HG02571 (cell line): ENCODE measurements at regions not wholly inside any gene's neighbourhood (a gene's known extent, or its start where the extent isn't known, plus 50 kb on each side); places are given as distances from the start of the nearest gene placed in this dataset.
"Not testable (repeated sequence)": the region's sequence is repeated elsewhere in the genome, so short reads cannot be mapped to it uniquely, and the experiment has no call there.

ENCODE experiments used
- ATAC-seq: cut with Tn5 transposase; IDR thresholded peaks from one replicate; pipeline ENCODE4 v1.9.1; 2021; ENCODE audit warnings: mild to moderate bottlenecking, moderate library complexity; ENCODE audit not compliant: unreplicated experiment

DNA sequence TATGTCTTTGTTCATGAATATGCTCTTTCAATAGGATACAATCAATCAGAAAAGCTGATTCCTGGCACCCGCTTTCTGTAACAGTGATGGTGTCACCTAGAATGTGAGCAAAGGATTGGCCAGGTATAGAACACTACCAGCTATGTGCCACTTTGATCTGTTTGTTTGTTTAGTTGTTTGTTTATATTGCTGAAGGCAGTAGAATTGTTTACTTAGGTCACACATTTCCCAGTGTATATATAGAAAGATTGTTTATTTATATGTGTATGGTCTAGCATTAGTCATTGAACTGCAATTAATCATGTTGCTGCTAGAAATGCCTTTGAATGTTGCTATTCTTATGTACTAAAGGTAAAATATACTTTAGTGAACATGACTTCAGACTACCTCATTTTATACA, 1678.6 kb upstream of the CELF4 start:
- ATAC-seq = no peak

DNA sequence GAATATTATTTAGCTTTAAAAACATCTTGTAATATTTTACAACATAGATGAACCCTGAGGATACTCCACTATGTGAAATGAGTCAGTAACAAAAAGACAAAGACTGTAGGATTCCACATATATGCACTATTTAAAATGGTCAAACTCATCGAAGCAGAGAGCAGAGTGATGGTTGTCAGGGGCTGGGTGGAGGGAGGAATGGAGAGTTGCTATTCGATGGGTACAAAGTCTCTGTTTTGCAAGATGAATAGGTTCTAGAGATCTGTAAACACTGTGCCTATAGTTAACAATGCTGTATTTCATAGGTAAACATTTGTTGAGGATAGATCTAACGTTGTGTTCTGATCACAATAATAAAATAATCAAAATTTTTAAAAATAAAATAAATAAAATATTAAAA, 1675.9 kb upstream of the CELF4 start:
- no peak for ATAC-seq

DNA sequence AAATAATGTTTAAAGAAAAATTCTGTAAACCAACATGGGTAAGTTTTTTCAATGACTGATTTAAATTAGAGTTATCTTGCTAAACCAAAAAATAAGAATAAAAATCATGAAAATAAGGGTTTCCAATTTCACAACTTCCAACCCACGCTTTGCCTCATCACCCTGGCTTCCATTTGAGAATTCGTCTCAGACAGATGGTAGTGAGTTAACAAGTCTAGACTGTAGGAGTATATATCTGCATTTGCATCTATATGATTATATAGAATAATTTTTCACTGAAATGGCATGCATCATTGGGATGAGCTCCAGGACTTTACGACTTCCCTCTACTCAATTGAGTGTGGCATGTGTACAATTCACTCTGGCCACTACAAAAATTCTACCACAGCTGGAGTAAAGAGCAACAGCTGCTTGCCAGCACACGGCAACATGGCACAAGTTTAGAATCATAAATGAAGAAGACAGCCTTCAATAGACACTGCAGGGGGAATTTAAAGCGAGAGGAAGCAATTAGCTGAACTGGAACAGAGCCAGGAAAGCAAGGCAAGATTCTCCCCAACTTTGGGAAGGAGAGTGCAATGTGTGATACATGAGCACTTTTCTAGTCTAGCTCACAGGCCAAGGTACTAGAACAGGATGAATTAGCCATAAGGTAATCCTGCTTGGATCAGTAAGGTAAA, 1673.5 kb upstream of the CELF4 start:
- ATAC-seq = no peak

DNA sequence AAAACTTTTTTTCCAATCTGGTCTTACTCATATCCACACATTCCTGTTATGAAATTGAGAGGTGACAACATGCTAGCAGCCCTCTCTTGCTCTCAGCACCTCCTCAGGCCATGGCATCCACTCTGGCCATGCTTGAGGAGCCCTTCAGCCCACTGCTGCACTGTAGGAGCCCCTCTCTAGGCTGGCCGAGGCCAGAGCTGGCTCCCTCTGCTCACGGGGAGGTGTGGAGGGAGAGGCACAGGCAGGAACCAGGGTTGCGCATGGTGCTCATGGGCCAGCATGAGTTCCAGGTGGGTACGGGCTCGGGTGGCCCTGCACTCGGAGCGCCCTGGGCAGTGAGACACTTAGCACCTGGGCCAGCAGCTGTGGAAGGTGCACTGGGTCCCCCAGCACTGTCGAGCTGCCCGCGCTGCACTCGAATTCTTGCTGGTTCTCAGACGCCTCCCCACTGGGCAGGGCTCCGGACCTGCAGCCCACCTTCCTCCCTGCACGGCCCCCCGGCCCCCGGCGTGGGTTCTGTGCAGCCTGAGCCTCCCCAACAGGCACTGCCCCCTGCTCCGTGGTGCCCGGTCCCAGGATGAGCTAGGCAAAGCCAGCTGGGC, 1669.6 kb upstream of the CELF4 start:
- no peak for ATAC-seq

DNA sequence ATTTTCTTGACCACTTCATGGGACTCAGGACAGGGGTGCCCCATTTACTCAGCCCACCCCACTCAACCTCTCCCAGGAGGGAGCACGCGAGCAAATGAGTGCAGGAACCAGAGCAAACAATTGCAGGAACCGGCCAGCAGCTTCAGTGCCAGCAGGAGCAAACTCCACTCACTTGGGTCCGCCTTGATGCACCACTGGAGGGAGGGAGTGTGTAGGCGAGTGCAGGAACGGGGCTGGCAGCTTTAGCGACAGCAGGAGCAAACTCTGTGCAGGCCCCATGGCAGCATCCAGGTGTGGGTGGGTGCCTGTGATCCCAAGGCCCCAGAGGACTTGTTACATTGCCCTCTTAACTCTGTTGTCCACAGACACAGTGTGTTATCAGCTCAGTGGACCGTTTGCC, 1667.3 kb upstream of the CELF4 start:
- no peak for ATAC-seq

DNA sequence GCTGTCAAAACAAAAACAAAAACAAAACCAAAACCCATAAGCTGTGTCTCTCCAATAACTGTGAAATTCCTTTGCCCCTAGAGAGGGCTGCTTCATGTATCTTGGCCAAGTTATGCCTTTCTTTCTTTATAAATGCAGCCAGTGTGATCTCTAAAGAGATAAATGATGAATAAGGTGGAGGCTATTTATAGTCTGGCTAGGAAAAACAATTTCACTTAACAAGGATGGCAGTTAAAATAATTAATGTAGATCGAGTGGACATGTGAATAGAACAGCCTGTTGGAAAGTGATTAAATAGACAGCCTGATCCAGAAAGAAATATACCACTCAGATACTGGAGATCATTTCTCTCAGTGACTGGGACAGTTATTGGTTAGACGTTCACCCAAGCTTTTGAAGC, 1666.9 kb upstream of the CELF4 start:
- ATAC-seq = no peak

DNA sequence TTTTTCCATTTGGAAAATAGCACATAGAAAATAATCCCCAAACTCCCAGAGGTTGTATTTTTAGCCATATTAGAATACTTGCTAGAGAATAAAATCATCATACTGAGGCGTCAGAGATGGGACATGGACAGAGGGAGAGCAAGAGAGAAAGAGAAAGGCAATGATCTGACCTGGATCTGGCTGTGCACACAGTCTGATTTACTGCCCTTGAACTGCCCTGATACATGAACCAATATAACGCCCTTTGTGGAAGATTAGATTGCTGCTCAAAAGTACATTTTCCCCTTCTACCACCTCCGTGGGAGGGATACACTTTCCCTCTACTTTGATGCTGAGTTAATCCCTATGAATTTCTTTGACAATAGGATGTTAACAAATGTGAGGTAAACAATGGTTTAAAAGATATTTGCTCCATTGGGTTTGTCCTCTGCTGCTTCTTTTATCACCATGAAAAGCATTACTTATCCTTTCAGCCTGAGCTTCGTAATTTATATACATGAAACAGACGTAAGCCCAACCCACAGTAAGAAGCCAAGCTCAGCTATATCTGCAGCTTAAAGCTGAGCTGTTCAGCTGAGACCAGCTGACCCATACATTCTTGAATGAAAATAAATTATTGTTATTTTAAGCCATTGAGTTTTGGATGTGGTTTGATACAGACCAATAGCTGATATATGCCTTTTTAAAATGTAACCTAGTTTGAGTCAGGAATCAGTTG, 1664.6 kb upstream of the CELF4 start:
- ATAC-seq = no peak

DNA sequence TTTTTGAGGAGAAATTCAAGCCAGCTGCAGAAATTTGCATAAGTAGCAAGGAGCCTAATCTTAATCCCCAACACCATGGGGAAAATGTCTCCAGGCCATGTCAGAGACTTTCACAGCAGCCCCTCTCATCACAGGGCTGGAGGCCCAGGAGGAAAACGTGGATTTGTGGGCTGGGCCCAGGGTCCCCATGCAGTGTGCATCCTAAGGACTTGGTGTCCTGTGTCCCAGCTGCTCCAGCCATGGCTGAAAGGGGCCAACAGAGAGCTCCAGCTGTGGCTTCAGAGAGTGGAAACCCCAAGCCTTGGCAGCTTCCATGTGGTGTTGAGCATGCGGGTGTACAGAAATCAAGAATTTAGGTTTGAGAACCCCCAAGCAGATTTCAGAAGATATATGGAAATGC, 1662.2 kb upstream of the CELF4 start:
- ATAC-seq = not testable (repeated sequence)

DNA sequence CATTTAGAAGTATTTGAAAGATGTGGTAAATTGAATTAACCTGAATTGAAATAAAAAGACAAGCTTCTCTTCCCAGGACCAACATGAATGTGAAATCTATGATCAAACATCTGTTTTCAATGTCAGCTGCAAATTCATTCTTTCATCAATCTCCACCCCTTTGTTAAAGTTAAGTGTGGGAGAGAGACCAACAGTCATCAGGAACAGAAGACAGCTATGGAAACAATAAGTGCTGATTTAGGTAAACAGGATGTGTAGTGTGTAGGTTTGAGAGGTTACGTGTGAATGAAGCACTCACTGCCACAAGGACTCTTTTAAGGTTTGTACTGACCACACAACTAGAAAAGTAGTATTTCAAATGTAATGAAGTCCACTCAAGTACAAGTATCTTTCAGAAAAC, 1659.8 kb upstream of the CELF4 start:
- ATAC-seq = no peak

DNA sequence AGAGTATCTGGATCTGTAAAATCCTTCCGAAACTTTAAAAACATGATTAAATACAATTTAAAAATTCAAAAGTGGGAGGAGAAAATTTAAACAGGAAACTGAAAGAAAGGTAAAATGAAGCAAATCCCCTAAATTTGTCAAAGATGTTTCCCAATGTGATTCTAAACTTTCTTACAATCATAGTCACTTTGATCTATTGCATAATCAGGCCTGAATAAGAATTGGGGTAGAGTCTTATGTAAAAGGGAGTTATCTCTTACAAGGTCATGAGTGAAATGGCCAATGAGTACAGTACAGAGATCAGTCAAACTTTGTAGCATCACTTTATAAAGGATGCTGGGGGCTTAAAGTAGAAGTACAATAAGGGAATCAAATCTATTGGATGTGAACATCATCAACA, 1657.7 kb upstream of the CELF4 start:
- no peak for ATAC-seq

DNA sequence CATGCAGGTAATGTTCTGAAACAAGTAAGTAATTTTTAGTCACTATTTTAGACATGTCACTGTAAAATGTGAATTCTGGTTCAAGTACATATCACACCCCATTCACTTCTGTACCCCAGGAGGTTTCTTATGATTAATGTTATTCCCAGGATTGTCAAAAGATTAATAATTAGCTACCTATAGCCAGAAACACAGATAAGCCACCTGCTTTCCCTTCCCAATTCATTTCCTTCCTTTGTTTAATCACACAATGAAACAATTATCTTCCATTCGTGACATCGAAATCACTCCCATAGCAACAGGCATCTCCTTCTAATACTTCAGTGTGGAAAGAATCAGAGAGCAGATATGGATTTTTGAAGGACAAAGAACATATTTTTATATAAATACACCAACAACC, 1650.3 kb upstream of the CELF4 start:
- ATAC-seq = no peak

DNA sequence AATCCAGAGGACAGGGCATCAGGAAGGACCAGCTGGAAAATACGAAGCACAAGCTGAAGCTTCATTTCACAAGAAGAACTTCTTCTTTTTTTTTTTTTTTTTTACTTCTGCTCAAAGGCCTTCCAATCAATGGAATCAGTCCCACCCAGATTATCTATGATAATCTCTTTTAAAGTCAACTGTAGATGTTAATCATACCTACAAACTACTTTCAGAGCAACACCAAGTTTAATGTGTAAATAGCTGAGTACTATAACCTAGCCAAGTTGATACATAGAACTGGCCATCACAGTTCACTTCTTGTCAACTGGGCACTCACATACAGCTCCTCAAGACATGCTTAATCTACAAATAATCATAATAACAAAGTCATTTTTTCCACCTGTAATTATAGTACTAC, 1645.9 kb upstream of the CELF4 start:
- no peak for ATAC-seq

DNA sequence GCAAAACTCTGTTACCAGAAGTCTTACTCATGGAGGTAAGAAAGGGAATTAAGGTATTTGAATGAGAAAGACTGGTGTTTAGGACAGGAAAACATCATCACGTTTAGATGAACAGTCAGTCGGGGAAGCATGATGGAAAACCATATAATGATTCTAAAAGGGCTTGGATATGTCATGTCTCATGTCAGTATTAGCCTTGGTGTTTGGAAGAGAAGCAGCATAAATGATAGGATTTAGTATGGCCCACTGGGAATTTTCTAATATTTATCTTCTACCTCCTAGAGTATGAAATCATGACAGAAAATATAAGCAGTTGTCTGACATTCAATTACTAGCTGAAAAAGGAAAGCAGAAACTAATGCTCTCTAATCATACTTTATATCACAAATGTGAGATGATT, 1643.6 kb upstream of the CELF4 start:
- ATAC-seq = no peak

DNA sequence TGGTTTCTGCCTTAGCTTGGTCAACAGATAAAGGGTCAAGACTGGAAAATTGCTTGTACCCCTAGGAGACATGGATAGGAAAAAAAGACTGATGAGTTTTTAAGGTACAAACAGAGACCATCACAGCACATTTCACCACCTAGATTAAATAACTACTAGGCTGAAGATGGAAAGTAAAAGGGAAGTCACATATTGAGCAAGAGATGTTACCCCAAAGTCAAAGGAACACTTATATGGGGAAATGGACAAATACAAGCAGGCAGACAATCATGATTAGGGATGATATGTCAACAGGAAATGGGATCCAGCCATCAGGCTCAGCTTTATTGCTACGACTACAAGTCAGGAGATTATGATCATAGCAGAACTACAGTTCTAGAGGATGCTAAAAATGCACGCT, 1643.1 kb upstream of the CELF4 start:
- no peak for ATAC-seq

DNA sequence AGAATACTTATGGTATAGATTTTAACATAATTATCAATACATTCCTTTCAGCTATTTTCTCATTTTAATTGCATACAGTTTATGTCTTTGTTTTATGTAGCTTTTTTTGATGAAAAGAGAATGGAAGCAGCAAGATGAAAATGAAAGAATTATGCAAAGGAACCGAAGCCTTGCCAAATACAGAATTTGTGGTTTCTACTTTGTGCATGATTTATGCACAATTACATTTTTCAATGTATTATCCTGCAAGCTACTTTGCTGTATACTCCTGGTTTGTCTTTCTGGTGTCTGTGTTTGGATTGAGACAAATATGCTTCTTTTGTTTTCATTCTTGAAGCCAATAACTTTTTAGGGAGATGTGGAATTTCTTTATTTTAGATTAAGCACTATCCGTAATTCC, 1642.6 kb upstream of the CELF4 start:
- ATAC-seq = no peak

DNA sequence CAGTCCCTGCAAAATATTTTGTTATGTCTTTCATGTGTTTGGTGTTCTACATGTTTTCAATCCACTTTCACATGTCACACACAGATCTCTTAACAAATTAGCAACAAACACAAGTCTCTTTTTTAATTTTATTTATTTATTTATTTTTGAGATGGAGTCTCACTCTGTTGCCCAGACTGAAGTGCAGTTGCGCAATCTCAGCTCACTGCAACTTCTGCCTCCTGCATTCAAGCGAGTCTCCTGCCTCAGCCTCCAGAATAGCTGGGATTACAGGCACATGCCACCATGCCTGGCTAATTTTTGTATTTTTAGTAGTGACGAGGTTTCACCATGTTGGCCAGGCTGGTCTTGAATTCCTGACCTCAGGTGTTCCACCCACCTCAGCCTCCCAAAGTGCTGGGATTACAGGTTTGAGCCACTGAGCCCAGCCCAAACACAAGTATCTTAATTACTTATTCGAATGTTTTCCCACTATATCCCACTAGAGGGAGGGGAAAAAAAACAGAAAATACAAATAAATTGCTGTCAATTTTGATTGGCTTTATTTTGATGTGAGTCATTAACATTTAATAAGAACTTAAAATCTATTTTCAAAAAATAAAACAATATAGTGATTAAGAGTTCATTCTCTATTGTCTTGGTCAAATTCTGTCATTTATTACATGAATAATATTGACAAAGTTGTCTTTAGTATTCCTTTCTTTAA, 1641.0 kb upstream of the CELF4 start:
- ATAC-seq = not testable (repeated sequence)

DNA sequence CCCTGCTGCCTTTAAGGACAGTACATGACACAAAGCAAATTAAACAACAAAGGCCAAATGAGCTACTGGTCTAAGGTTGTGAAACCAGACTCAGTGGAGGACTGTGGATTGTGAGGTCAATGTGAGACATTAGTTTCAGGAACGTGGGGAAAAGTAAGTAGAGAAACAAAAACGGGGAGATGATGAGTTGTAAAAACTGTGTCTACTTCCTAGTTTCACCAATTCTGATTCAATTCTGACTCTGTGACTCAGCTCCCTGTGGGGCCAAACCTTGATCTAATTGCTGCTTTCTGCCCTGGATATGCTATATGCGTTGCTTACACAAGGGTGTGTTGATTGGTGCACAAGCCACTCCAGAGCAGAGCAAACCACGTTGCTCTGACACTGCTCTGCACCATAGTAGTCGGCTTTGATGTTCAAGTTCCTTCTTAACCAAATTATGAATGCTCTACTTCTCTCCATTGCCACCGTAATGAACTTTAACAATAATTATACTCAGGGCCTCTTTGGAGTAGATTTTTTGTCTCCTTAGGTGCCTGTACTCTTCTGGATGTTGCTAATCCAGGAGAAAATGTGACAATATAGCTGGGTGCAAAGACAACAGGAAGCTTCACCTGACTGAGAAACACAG, 1640.1 kb upstream of the CELF4 start:
- ATAC-seq = no peak

DNA sequence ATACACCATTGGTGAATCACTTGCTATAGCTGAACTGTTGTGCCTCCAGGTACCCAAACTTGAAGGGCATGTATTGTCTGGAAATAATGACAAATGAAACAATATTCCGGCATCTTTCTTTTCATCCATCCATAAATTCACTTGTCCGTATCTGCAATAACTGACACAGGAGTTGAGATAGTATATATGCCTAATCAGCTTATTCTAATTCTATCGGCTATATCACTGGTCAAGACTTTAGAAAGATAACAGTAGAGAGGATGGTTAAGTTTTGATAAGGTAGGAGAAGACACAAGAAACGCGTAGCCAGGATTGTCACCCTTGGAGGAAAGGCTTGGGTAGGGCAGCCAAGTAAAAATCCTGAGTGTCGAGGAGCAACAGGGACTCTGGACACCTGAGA, 1634.6 kb upstream of the CELF4 start:
- no peak for ATAC-seq

DNA sequence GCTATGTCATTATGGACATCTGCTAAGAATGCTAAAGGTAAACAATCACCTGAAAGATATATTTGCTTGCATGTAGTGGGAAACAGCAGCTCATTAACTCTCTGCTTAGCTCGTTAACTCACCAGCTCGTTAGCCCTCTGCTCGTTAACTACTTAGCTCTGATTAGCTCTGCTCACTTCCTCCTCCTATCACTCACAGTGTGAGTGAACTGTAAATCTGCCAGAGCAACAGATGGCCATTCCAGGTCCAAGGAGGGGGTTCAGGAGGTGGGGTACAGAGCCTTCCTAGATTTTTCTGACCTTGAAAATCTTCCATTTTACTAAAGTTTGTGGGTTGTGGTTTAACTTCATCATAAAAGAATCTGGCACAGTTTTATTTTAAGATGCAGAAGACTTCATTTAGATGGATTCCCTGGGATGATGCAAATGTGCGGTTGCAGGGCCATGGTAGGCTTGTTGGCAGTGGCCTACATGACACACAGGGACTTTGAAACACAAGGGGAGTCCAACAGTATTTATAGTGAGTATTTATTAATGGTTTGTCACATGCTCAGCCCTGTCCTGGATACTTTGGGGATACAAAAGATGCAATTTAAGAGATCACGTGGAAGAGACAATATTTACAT, 1633.7 kb upstream of the CELF4 start:
- no peak for ATAC-seq

DNA sequence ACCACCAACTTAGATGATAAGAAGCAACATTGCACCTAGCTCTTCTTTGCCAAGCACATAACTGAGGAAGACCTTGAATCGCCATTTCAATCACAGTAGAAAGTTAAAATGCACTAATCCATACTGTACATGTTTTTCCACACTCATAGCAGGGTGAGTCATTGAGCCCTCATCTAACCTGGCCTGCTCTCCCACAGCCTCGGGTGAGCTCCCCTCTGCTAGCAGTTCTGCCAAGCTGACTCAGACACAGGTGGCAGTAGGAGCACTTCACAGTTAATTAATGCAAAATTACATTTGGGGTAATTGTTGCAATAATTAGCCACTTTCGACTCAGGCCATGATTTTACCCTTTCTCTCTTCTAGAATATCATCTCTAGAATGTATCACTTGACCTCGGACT, 1632.8 kb upstream of the CELF4 start:
- no peak for ATAC-seq

DNA sequence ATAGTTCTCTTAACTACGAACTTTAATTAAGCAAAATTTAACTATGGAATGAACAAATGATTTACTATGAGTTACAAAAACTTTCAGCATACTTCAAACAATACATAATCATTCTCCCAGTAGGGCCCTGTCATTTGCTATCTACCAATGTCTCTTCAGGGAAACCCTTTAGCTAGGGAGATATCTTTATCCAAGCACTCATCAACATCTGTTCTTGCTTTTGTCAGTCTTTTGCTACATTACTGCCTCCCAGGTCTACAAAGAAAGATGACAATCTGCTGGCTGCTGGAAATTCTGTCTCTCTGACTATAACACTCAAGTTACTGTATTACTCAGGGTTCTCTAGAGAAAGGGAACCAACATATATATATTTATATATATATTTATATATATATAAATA, 1626.3 kb upstream of the CELF4 start:
- ATAC-seq = no peak
